ENCODE measurements at regions not wholly inside any gene's neighbourhood (a gene's known extent, or its start where the extent isn't known, plus 50 kb on each side); places are given as distances from the start of the nearest gene placed in this dataset.

DNA sequence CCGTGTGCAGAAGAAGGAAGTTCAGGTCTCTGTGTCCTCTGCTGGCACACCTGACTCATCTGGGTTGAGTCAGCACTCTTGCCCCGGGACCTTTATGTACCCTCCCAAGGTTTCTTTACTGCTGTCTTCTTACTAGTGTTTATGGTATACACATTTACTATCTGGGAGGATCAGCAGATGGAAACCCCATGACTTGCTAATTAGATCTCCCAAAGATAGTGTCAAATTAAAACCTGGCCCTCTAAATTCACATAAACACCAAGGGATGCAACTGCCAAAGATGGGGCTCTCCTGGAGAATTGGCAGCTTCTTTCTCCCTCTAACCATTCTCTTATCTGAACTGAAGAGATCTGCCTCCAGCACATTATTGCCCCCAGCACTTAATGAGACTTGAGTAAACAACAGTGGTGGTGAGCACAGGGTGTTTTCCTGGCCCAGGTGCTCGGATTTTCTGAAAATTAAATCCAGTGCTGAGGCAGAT, 718.1 kb upstream of the SOX9 start:
- no peak for DNase-seq
- Histone ChIP-seq H3K27ac (ENCODE audit: low read depth, low read length) (no peak overlapping the region), H3K27me3 (ENCODE audit: insufficient read depth, low read length, poor library complexity, severe bottlenecking) (no peaks in the 10 kb centered on the region), H3K4me1 (ENCODE audit: insufficient read depth, low read length) (no peaks in the 10 kb centered on the region), H3K9me3 (ENCODE audit: low read length) (no peaks in the 10 kb centered on the region), H3K36me3 (ENCODE audit: insufficient read depth, low read length) (no peaks in the 10 kb centered on the region), H3K4me3 (ENCODE audit: low read length) (no peak overlapping the region)
- H3K4me1 Mint-ChIP-seq: no peaks in the 10 kb centered on the region
- CTCF ChIA-PET: no interaction called here
- H3K4me3 Mint-ChIP-seq: no peak overlapping the region
- no peak overlapping the region for H3K27ac Mint-ChIP-seq
- H3K27me3 Mint-ChIP-seq: peaks cover 0 to 2% of the 10 kb centered on the region in 2 donors
- H3K36me3 Mint-ChIP-seq: no peaks in the 10 kb centered on the region
- POLR2A ChIA-PET: no interaction called here
- H3K9me3 Mint-ChIP-seq: peaks cover 4 to 19% (median 12%) of the 10 kb centered on the region in 5 donors

DNA sequence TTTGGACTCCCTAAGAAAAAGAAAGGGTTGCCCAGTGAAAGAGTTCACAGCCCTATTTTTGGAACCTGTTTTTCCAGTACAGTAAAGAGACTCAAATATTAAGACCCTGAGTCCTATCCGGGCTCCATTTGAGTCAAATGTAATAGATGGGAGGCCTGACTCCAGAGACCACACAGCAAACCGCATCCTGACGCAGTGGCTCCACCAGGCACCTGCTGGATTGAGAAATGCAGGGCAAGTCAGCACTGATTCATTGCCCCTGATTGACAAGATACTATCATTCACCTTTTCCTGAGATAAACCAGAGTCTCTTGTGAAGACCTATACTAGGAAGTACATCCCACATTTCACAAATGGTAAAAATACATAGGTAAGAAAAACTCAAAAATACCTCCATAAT, 715.7 kb upstream of the SOX9 start:
- H3K4me3 Mint-ChIP-seq: no peak overlapping the region
- no peak for DNase-seq
- peaks cover 0 to 2% of the 10 kb centered on the region in 2 donors for H3K27me3 Mint-ChIP-seq
- H3K9me3 Mint-ChIP-seq: peaks cover 4 to 15% (median 9%) of the 10 kb centered on the region in 5 donors
- Histone ChIP-seq H3K4me1 (ENCODE audit: insufficient read depth, low read length) (no peaks in the 10 kb centered on the region), H3K36me3 (ENCODE audit: insufficient read depth, low read length) (no peaks in the 10 kb centered on the region), H3K27ac (ENCODE audit: low read depth, low read length) (no peak overlapping the region), H3K27me3 (ENCODE audit: insufficient read depth, low read length, poor library complexity, severe bottlenecking) (no peaks in the 10 kb centered on the region), H3K4me3 (ENCODE audit: low read length) (no peak overlapping the region), H3K9me3 (ENCODE audit: low read length) (no peaks in the 10 kb centered on the region)
- H3K27ac Mint-ChIP-seq: no peak overlapping the region
- no peaks in the 10 kb centered on the region for H3K36me3 Mint-ChIP-seq
- ChIA-PET POLR2A (no interaction called here), CTCF (no interaction called here)
- H3K4me1 Mint-ChIP-seq: no peaks in the 10 kb centered on the region

GRCh38 chr17:71407981-71408380, 712.8 kb upstream of the SOX9 start:
- Mint-ChIP-seq H3K9me3 (peaks cover 2 to 13% (median 12%) of the 10 kb centered on the region in 5 donors), H3K4me1 (no peaks in the 10 kb centered on the region), H3K27ac (no peak overlapping the region), H3K27me3 (peaks cover 0 to 2% of the 10 kb centered on the region in 2 donors), H3K4me3 (no peak overlapping the region), H3K36me3 (no peaks in the 10 kb centered on the region)
- ChIA-PET POLR2A (no interaction called here), CTCF (no interaction called here)
- H3K4me1 ChIP-seq (ENCODE audit: insufficient read depth, low read length): no peaks in the 10 kb centered on the region
- no peaks in the 10 kb centered on the region for H3K36me3 ChIP-seq (ENCODE audit: insufficient read depth, low read length)
- DNase-seq: no peak
- H3K27ac ChIP-seq (ENCODE audit: low read depth, low read length): no peak overlapping the region
- no peaks in the 10 kb centered on the region for H3K9me3 ChIP-seq (ENCODE audit: low read length)
- H3K4me3 ChIP-seq (ENCODE audit: low read length): no peak overlapping the region
- H3K27me3 ChIP-seq (ENCODE audit: insufficient read depth, low read length, poor library complexity, severe bottlenecking): no peaks in the 10 kb centered on the region

DNA sequence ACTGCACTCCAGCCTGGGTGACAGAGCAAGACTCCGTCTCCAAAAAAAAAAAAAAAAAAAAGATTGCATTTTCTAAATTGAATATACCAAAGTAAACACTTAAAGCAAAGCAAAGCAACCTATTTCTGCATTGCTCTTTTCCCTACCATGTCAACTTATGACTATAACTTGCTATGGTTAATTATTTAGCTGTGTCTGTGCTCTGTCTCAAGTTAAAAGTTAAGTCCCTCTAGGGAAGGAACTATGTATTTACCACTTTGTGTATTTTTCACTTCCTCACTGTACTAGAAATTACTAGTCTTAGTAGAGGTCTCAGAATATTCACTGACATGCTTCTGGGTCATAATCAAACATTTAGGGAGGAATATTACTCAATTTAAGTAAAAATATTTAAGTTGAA, 711.7 kb upstream of the SOX9 start:
- Histone ChIP-seq H3K4me3 (ENCODE audit: low read length) (no peak overlapping the region), H3K36me3 (ENCODE audit: insufficient read depth, low read length) (no peaks in the 10 kb centered on the region), H3K27me3 (ENCODE audit: insufficient read depth, low read length, poor library complexity, severe bottlenecking) (no peaks in the 10 kb centered on the region), H3K9me3 (ENCODE audit: low read length) (no peaks in the 10 kb centered on the region), H3K27ac (ENCODE audit: low read depth, low read length) (no peak overlapping the region), H3K4me1 (ENCODE audit: insufficient read depth, low read length) (no peaks in the 10 kb centered on the region)
- Mint-ChIP-seq H3K4me1 (no peaks in the 10 kb centered on the region), H3K27ac (no peak overlapping the region), H3K4me3 (no peak overlapping the region), H3K27me3 (no peaks in the 10 kb centered on the region), H3K9me3 (peaks cover 2 to 12% (median 6%) of the 10 kb centered on the region in 5 donors), H3K36me3 (no peaks in the 10 kb centered on the region)
- POLR2A ChIA-PET: no interaction called here
- DNase-seq: no peak
- CTCF ChIA-PET: no interaction called here

DNA sequence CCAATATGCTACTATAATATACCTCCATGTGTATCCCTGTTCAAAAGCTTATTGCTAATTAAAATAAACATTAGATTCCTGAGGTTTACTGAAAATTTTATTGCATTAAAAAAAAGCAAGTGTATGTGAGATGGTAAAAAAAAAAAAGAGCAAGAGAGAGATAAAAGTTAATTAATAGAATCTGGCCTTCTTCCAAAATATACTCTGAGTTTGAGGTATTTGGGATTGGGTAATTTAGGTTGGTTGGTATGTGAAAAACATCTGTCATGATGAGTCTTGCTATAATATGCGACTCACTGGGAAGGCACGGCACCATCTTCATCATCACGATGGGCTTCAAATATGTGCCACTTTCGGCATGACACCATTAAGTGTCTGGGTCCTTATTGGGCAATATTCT, 711.1 kb upstream of the SOX9 start:
- ChIA-PET POLR2A (no interaction called here), CTCF (no interaction called here)
- DNase-seq: no peak
- H3K27ac ChIP-seq (ENCODE audit: low read depth, low read length): no peak overlapping the region
- no peaks in the 10 kb centered on the region for H3K4me1 ChIP-seq (ENCODE audit: insufficient read depth, low read length)
- H3K36me3 Mint-ChIP-seq: no peaks in the 10 kb centered on the region
- H3K9me3 ChIP-seq (ENCODE audit: low read length): no peaks in the 10 kb centered on the region
- H3K27me3 ChIP-seq (ENCODE audit: insufficient read depth, low read length, poor library complexity, severe bottlenecking): no peaks in the 10 kb centered on the region
- H3K4me1 Mint-ChIP-seq: no peaks in the 10 kb centered on the region
- H3K4me3 Mint-ChIP-seq: no peak overlapping the region
- no peak overlapping the region for H3K27ac Mint-ChIP-seq
- no peaks in the 10 kb centered on the region for H3K36me3 ChIP-seq (ENCODE audit: insufficient read depth, low read length)
- H3K9me3 Mint-ChIP-seq: peaks cover 2 to 11% (median 6%) of the 10 kb centered on the region in 5 donors
- no peak overlapping the region for H3K4me3 ChIP-seq (ENCODE audit: low read length)
- no peaks in the 10 kb centered on the region for H3K27me3 Mint-ChIP-seq

GRCh38 chr17:71412803-71413202, 708.0 kb upstream of the SOX9 start:
- no peaks in the 10 kb centered on the region for H3K27me3 Mint-ChIP-seq

DNA sequence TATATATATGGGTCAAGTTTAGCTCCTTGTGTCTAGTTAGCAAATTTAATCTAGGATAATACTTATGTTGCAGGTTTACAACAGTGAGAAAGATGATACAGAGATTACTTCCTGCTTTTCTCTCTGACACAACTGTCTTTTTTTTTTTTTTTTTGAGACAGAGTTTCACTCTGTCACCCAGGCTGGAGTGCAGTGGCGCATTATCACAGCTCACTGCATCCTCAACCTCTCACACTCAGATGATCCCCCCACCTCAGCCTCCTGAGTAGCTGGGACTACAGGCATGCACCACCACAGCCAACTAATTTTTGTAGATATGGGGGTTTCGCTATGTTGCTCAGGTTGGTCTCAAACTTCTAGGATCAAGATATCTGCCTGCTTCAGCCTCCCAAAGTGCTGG, 706.9 kb upstream of the SOX9 start:
- H3K27ac ChIP-seq (ENCODE audit: low read depth, low read length): no peak overlapping the region
- Mint-ChIP-seq H3K36me3 (no peaks in the 10 kb centered on the region), H3K27me3 (no peaks in the 10 kb centered on the region), H3K27ac (no peak overlapping the region), H3K9me3 (peaks cover 0 to 15% (median 4%) of the 10 kb centered on the region in 5 donors), H3K4me3 (no peak overlapping the region), H3K4me1 (no peaks in the 10 kb centered on the region)
- CTCF ChIA-PET: no interaction called here
- POLR2A ChIA-PET: no interaction called here
- H3K9me3 ChIP-seq (ENCODE audit: low read length): no peaks in the 10 kb centered on the region
- no peak for DNase-seq
- no peak overlapping the region for H3K4me3 ChIP-seq (ENCODE audit: low read length)
- H3K36me3 ChIP-seq (ENCODE audit: insufficient read depth, low read length): no peaks in the 10 kb centered on the region
- no peaks in the 10 kb centered on the region for H3K4me1 ChIP-seq (ENCODE audit: insufficient read depth, low read length)
- no peaks in the 10 kb centered on the region for H3K27me3 ChIP-seq (ENCODE audit: insufficient read depth, low read length, poor library complexity, severe bottlenecking)

More at GRCh38 chr17:71412803-71413202, 708.0 kb upstream of the SOX9 start:
- Mint-ChIP-seq H3K9me3 (peaks cover 0 to 15% (median 4%) of the 10 kb centered on the region in 5 donors), H3K27ac (no peak overlapping the region), H3K4me1 (no peaks in the 10 kb centered on the region), H3K4me3 (no peak overlapping the region), H3K36me3 (no peaks in the 10 kb centered on the region)
- Histone ChIP-seq H3K4me3 (ENCODE audit: low read length) (no peak overlapping the region), H3K9me3 (ENCODE audit: low read length) (no peaks in the 10 kb centered on the region), H3K36me3 (ENCODE audit: insufficient read depth, low read length) (no peaks in the 10 kb centered on the region), H3K4me1 (ENCODE audit: insufficient read depth, low read length) (no peaks in the 10 kb centered on the region), H3K27me3 (ENCODE audit: insufficient read depth, low read length, poor library complexity, severe bottlenecking) (no peaks in the 10 kb centered on the region), H3K27ac (ENCODE audit: low read depth, low read length) (no peak overlapping the region)
- ChIA-PET POLR2A (no interaction called here), CTCF (no interaction called here)
- no peak for DNase-seq

- H3K4me1 ChIP-seq (ENCODE audit: insufficient read depth, low read length): no peaks in the 10 kb centered on the region
- CTCF ChIA-PET: no interaction called here
- H3K27me3 ChIP-seq (ENCODE audit: insufficient read depth, low read length, poor library complexity, severe bottlenecking): no peaks in the 10 kb centered on the region
- H3K4me3 ChIP-seq (ENCODE audit: low read length): no peak overlapping the region
- no peak overlapping the region for H3K27ac ChIP-seq (ENCODE audit: low read depth, low read length)
- no peaks in the 10 kb centered on the region for H3K27me3 Mint-ChIP-seq
- no peak overlapping the region for H3K4me3 Mint-ChIP-seq
- POLR2A ChIA-PET: no interaction called here
- H3K4me1 Mint-ChIP-seq: no peaks in the 10 kb centered on the region
- no peaks in the 10 kb centered on the region for H3K9me3 ChIP-seq (ENCODE audit: low read length)
- DNase-seq: no peak
- no peak overlapping the region for H3K27ac Mint-ChIP-seq
- H3K9me3 Mint-ChIP-seq: peaks cover 0 to 15% (median 4%) of the 10 kb centered on the region in 5 donors
- no peaks in the 10 kb centered on the region for H3K36me3 Mint-ChIP-seq
- no peaks in the 10 kb centered on the region for H3K36me3 ChIP-seq (ENCODE audit: insufficient read depth, low read length)
Measured at GRCh38 chr17:71417142-71417541, 703.7 kb upstream of the SOX9 start.

- POLR2A ChIA-PET: no interaction called here
- Mint-ChIP-seq H3K27me3 (no peaks in the 10 kb centered on the region), H3K4me1 (no peaks in the 10 kb centered on the region), H3K27ac (no peak overlapping the region), H3K9me3 (peaks cover 0 to 19% (median 4%) of the 10 kb centered on the region in 5 donors), H3K4me3 (no peak overlapping the region), H3K36me3 (no peaks in the 10 kb centered on the region)
- H3K4me1 ChIP-seq (ENCODE audit: insufficient read depth, low read length): no peaks in the 10 kb centered on the region
- no peaks in the 10 kb centered on the region for H3K36me3 ChIP-seq (ENCODE audit: insufficient read depth, low read length)
- DNase-seq: no peak
- no peaks in the 10 kb centered on the region for H3K9me3 ChIP-seq (ENCODE audit: low read length)
- no peak overlapping the region for H3K4me3 ChIP-seq (ENCODE audit: low read length)
- CTCF ChIA-PET: no interaction called here
- no peak overlapping the region for H3K27ac ChIP-seq (ENCODE audit: low read depth, low read length)
- no peaks in the 10 kb centered on the region for H3K27me3 ChIP-seq (ENCODE audit: insufficient read depth, low read length, poor library complexity, severe bottlenecking)
Measured at GRCh38 chr17:71422968-71423367, 697.9 kb upstream of the SOX9 start.

Measured in CD8-positive, alpha-beta memory T cell (primary cell).